H1 (cell line): ENCODE measurements at regions not wholly inside any gene's neighbourhood (a gene's known extent, or its start where the extent isn't known, plus 50 kb on each side); places are given as distances from the start of the nearest gene placed in this dataset.

ENCODE experiments used
- CHD1 ChIP-seq: IDR thresholded peaks from 2 replicates; pipeline ENCODE4 v1.6.1; 2012; ENCODE audit warnings: low read depth, low read length, improper control_type of control experiment
- EGR1 ChIP-seq: IDR thresholded peaks from 2 replicates; pipeline ENCODE4 v1.6.1; 2011; ENCODE audit warnings: low read depth, low read length, borderline replicate concordance
- GTF2F1 ChIP-seq: IDR thresholded peaks from 2 replicates; pipeline ENCODE4 v1.6.1; 2012; ENCODE audit warnings: low read depth, low read length, improper control_type of control experiment, borderline replicate concordance
- HDAC6 ChIP-seq: IDR thresholded peaks from one replicate; pipeline ENCODE4 v1.7.1; 2012; ENCODE audit warnings: low read depth, mild to moderate bottlenecking, inconsistent platforms, low read length, moderate library complexity
- JUN ChIP-seq: IDR thresholded peaks from 2 replicates; pipeline ENCODE4 v1.6.1; 2011; ENCODE audit warnings: low read depth, mild to moderate bottlenecking, improper control_type of control experiment, low read length
- NANOG ChIP-seq: IDR thresholded peaks from 2 replicates; pipeline ENCODE4 v1.6.1; 2011; ENCODE audit warnings: low read length, low read depth, mild to moderate bottlenecking, inconsistent platforms; ENCODE audit not compliant: insufficient read depth, poor library complexity, severe bottlenecking
- NRF1 ChIP-seq: IDR thresholded peaks from 2 replicates; pipeline ENCODE4 v1.6.1; 2011; ENCODE audit warnings: mild to moderate bottlenecking, low read depth, low read length, improper control_type of control experiment
- SIRT6 ChIP-seq: IDR thresholded peaks from one replicate; pipeline ENCODE4 v1.7.1; 2012; ENCODE audit warnings: low read length, inconsistent platforms
- SIX5 ChIP-seq: IDR thresholded peaks from 2 replicates; pipeline ENCODE4 v1.6.1; 2011; ENCODE audit warnings: mild to moderate bottlenecking, low read depth, low read length
- SRF ChIP-seq: IDR thresholded peaks from 2 replicates; pipeline ENCODE4 v1.6.1; 2011; ENCODE audit warnings: mild to moderate bottlenecking, low read depth, low read length, moderate library complexity
- TAF1 ChIP-seq: IDR thresholded peaks from 2 replicates; pipeline ENCODE4 v1.6.1; 2011; ENCODE audit warnings: mild to moderate bottlenecking, low read depth, low read length
- TCF12 ChIP-seq: IDR thresholded peaks from 2 replicates; pipeline ENCODE4 v1.6.1; 2011; ENCODE audit warnings: low read depth, mild to moderate bottlenecking, low read length
- TF ChIP-seq, protein P1 (sequence below): fragments of 300-600 bp; sonication (generic); IDR thresholded peaks from 2 replicates; pipeline ENCODE4 v1.7.1; 2012; ENCODE audit warnings: low read length, moderate library complexity, mild to moderate bottlenecking, inconsistent platforms; ENCODE audit not compliant: insufficient replicate concordance
- TF ChIP-seq, protein P2 (sequence below): IDR thresholded peaks from 2 replicates; pipeline ENCODE4 v1.6.1; 2012; ENCODE audit warnings: inconsistent platforms

DNA sequence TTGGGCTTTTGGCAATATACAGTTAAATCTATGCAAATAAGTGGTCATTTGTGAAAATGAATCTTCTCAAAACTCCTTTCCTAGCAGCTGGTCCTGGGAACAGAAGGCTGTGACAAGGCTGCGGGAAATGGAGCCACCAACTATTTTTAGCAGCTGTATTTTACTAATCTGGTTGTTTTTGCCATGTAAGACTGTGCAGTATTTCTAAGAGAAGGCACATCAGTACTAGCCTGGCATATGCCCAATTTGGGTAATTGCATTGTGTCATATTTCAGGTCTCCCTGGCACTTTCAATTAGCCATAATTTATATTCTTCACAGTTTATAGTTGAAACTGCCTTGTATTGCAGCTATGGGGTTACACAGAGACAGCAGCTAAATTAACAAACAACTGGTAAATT is 109.6 kb downstream of the MANEA start (continued):
- TF ChIP-seq, protein P1, sequence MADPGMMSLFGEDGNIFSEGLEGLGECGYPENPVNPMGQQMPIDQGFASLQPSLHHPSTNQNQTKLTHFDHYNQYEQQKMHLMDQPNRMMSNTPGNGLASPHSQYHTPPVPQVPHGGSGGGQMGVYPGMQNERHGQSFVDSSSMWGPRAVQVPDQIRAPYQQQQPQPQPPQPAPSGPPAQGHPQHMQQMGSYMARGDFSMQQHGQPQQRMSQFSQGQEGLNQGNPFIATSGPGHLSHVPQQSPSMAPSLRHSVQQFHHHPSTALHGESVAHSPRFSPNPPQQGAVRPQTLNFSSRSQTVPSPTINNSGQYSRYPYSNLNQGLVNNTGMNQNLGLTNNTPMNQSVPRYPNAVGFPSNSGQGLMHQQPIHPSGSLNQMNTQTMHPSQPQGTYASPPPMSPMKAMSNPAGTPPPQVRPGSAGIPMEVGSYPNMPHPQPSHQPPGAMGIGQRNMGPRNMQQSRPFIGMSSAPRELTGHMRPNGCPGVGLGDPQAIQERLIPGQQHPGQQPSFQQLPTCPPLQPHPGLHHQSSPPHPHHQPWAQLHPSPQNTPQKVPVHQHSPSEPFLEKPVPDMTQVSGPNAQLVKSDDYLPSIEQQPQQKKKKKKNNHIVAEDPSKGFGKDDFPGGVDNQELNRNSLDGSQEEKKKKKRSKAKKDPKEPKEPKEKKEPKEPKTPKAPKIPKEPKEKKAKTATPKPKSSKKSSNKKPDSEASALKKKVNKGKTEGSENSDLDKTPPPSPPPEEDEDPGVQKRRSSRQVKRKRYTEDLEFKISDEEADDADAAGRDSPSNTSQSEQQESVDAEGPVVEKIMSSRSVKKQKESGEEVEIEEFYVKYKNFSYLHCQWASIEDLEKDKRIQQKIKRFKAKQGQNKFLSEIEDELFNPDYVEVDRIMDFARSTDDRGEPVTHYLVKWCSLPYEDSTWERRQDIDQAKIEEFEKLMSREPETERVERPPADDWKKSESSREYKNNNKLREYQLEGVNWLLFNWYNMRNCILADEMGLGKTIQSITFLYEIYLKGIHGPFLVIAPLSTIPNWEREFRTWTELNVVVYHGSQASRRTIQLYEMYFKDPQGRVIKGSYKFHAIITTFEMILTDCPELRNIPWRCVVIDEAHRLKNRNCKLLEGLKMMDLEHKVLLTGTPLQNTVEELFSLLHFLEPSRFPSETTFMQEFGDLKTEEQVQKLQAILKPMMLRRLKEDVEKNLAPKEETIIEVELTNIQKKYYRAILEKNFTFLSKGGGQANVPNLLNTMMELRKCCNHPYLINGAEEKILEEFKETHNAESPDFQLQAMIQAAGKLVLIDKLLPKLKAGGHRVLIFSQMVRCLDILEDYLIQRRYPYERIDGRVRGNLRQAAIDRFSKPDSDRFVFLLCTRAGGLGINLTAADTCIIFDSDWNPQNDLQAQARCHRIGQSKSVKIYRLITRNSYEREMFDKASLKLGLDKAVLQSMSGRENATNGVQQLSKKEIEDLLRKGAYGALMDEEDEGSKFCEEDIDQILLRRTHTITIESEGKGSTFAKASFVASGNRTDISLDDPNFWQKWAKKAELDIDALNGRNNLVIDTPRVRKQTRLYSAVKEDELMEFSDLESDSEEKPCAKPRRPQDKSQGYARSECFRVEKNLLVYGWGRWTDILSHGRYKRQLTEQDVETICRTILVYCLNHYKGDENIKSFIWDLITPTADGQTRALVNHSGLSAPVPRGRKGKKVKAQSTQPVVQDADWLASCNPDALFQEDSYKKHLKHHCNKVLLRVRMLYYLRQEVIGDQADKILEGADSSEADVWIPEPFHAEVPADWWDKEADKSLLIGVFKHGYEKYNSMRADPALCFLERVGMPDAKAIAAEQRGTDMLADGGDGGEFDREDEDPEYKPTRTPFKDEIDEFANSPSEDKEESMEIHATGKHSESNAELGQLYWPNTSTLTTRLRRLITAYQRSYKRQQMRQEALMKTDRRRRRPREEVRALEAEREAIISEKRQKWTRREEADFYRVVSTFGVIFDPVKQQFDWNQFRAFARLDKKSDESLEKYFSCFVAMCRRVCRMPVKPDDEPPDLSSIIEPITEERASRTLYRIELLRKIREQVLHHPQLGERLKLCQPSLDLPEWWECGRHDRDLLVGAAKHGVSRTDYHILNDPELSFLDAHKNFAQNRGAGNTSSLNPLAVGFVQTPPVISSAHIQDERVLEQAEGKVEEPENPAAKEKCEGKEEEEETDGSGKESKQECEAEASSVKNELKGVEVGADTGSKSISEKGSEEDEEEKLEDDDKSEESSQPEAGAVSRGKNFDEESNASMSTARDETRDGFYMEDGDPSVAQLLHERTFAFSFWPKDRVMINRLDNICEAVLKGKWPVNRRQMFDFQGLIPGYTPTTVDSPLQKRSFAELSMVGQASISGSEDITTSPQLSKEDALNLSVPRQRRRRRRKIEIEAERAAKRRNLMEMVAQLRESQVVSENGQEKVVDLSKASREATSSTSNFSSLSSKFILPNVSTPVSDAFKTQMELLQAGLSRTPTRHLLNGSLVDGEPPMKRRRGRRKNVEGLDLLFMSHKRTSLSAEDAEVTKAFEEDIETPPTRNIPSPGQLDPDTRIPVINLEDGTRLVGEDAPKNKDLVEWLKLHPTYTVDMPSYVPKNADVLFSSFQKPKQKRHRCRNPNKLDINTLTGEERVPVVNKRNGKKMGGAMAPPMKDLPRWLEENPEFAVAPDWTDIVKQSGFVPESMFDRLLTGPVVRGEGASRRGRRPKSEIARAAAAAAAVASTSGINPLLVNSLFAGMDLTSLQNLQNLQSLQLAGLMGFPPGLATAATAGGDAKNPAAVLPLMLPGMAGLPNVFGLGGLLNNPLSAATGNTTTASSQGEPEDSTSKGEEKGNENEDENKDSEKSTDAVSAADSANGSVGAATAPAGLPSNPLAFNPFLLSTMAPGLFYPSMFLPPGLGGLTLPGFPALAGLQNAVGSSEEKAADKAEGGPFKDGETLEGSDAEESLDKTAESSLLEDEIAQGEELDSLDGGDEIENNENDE, result no peak
- no peak for TF ChIP-seq NRF1
- no peak for TF ChIP-seq NANOG
- TF ChIP-seq CHD1, result no peak
- no peak for TF ChIP-seq SIRT6
- no peak for TF ChIP-seq EGR1
- no peak for TF ChIP-seq TCF12
- no peak for TF ChIP-seq GTF2F1
- no peak for TF ChIP-seq JUN
- no peak for TF ChIP-seq TAF1
- TF ChIP-seq, protein P2, sequence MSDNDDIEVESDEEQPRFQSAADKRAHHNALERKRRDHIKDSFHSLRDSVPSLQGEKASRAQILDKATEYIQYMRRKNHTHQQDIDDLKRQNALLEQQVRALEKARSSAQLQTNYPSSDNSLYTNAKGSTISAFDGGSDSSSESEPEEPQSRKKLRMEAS, result no peak
- TF ChIP-seq SIX5, result no peak
- TF ChIP-seq SRF, result no peak
- no peak for TF ChIP-seq HDAC6
